ENCODE measurements at regions not wholly inside any gene's neighbourhood (a gene's known extent, or its start where the extent isn't known, plus 50 kb on each side); places are given as distances from the start of the nearest gene placed in this dataset.

- TF ChIP-seq CTCF (IDR thresholded peaks at IDR 0.05) (no peak), POLR2A (IDR thresholded peaks at IDR 0.05) (no peak)
Observed at GRCh38 chr18:28284132-28284531, 107.2 kb upstream of the CDH2 start.

All from body of pancreas (tissue), 4 donors.